ENCODE measurements at regions not wholly inside any gene's neighbourhood (a gene's known extent, or its start where the extent isn't known, plus 50 kb on each side); places are given as distances from the start of the nearest gene placed in this dataset.

- WGBS (ENCODE audit: insufficient coverage), result no CpG with 5 or more reads among the region's 4 CpGs
- DNase-seq, result no peak
- no peak overlapping the region for H3K4me2 ChIP-seq (replicated peaks; ENCODE audit: extremely low read depth, low read length, poor library complexity, severe bottlenecking)
- Mint-ChIP-seq H3K4me1 (no peaks in the 10 kb centered on the region), H3K36me3 (no peaks in the 10 kb centered on the region), H3K27me3 (ENCODE audit: low read depth in 3 of 3) (no peaks in the 10 kb centered on the region), H3K9me3 (peaks cover 0 to 11% (median 6%) of the 10 kb centered on the region in 7 donors), H3K4me3 (no peak overlapping the region), H3K27ac (no peak overlapping the region)
- no peaks in the 10 kb centered on the region for H3K27me3 ChIP-seq (ENCODE audit: control insufficient read depth in 2 of 2, insufficient read depth in 2 of 2, low read length in 2 of 2)
- H3K4me1 ChIP-seq (ENCODE audit: control insufficient read depth in 1 of 2, insufficient read depth in 2 of 2, low read length in 2 of 2), result no peaks in the 10 kb centered on the region
- no peak overlapping the region for H3K9ac ChIP-seq (ENCODE audit: insufficient read depth, low read length, poor library complexity, severe bottlenecking)
- H3K9me3 ChIP-seq (replicated peaks in 1 of 2; ENCODE audit: control insufficient read depth in 1 of 2, insufficient read depth in 1 of 2, low read length in 2 of 2), result peaks cover 3 to 10% of the 10 kb centered on the region in 2 donors
- no peak overlapping the region for H2AFZ ChIP-seq (ENCODE audit: insufficient read depth, low read depth, low read length, poor library complexity, severe bottlenecking)
- H4K20me1 ChIP-seq (ENCODE audit: insufficient read depth, low read length), result no peaks in the 10 kb centered on the region
- intact Hi-C loops (cut with micrococcal nuclease), result no loop called here
- H3K36me3 ChIP-seq (replicated peaks in 1 of 2; ENCODE audit: control insufficient read depth in 1 of 2, insufficient read depth in 2 of 2, low read length in 2 of 2), result no peaks in the 10 kb centered on the region
- no peak for TF ChIP-seq CTCF (IDR thresholded peaks at IDR 0.05)
- no peaks in the 10 kb centered on the region for H3K79me2 ChIP-seq (ENCODE audit: insufficient read depth, low read length)
- no peak overlapping the region for H3K27ac ChIP-seq (ENCODE audit: low read depth in 1 of 2, low read length in 2 of 2)
- no peak overlapping the region for H3K4me3 ChIP-seq (replicated peaks in 1 of 3; ENCODE audit: low read depth in 2 of 3, low read length in 3 of 3)
Observed at GRCh38 chr4:17082186-17082585, 183.7 kb upstream of the LDB2 start.

- intact Hi-C loops (cut with micrococcal nuclease), result no loop called here
- WGBS (ENCODE audit: insufficient coverage), result 50% methylated on average over 1 of the region's 2 CpGs
- Mint-ChIP-seq H3K27me3 (ENCODE audit: low read depth in 3 of 3) (no peaks in the 10 kb centered on the region), H3K4me3 (no peak overlapping the region), H3K9me3 (peaks cover 0 to 9% (median 4%) of the 10 kb centered on the region in 7 donors), H3K36me3 (no peaks in the 10 kb centered on the region), H3K27ac (no peak overlapping the region), H3K4me1 (no peaks in the 10 kb centered on the region)
- Histone ChIP-seq H3K9ac (ENCODE audit: insufficient read depth, low read length, poor library complexity, severe bottlenecking) (no peak overlapping the region), H3K9me3 (replicated peaks in 1 of 2; ENCODE audit: control insufficient read depth in 1 of 2, insufficient read depth in 1 of 2, low read length in 2 of 2) (peaks cover 0 to 7% of the 10 kb centered on the region in 2 donors), H2AFZ (ENCODE audit: insufficient read depth, low read depth, low read length, poor library complexity, severe bottlenecking) (no peak overlapping the region), H3K4me3 (replicated peaks in 1 of 3; ENCODE audit: low read depth in 2 of 3, low read length in 3 of 3) (no peak overlapping the region), H3K27ac (ENCODE audit: low read depth in 1 of 2, low read length in 2 of 2) (no peak overlapping the region), H3K4me2 (replicated peaks; ENCODE audit: extremely low read depth, low read length, poor library complexity, severe bottlenecking) (no peak overlapping the region), H4K20me1 (ENCODE audit: insufficient read depth, low read length) (no peaks in the 10 kb centered on the region), H3K4me1 (ENCODE audit: control insufficient read depth in 1 of 2, insufficient read depth in 2 of 2, low read length in 2 of 2) (no peaks in the 10 kb centered on the region), H3K79me2 (ENCODE audit: insufficient read depth, low read length) (no peaks in the 10 kb centered on the region), H3K36me3 (replicated peaks in 1 of 2; ENCODE audit: control insufficient read depth in 1 of 2, insufficient read depth in 2 of 2, low read length in 2 of 2) (no peaks in the 10 kb centered on the region), H3K27me3 (ENCODE audit: control insufficient read depth in 2 of 2, insufficient read depth in 2 of 2, low read length in 2 of 2) (no peaks in the 10 kb centered on the region)
- no peak for DNase-seq
- no peak for TF ChIP-seq CTCF (IDR thresholded peaks at IDR 0.05)
Observed at GRCh38 chr4:17081179-17081578, 182.7 kb upstream of the LDB2 start.
